ENCODE measurements at regions not wholly inside any gene's neighbourhood (a gene's known extent, or its start where the extent isn't known, plus 50 kb on each side); places are given as distances from the start of the nearest gene placed in this dataset.

GRCh38 chr22:49361164-49361563 is 466.5 kb downstream of the BRD1 start:
- TF ChIP-seq EZH2 (IDR thresholded peaks at IDR 0.05; ENCODE audit: insufficient read depth, poor library complexity, severe bottlenecking) (no peak), EZH2phosphoT487 (IDR thresholded peaks at IDR 0.05; ENCODE audit: insufficient read depth, low read depth) (no peak)
